ENCODE measurements at regions not wholly inside any gene's neighbourhood (a gene's known extent, or its start where the extent isn't known, plus 50 kb on each side); places are given as distances from the start of the nearest gene placed in this dataset.

GRCh38 chr4:53716471-53717063 is 125.3 kb upstream of the LNX1 start:
- WGBS (ENCODE audit: low lambda C conversion rate, missing lambda C conversion rate), result 80% methylated on average over 6 of the region's 6 CpGs
- no peaks in the 10 kb centered on the region for H3K9me2 ChIP-seq (replicated peaks; ENCODE audit: insufficient read depth)
- peak overlapping the region; percentile 9 for H3K27ac ChIP-seq
- no peak overlapping the region for H3K4me3 ChIP-seq
- H3K27me3 ChIP-seq, result no peaks in the 10 kb centered on the region
- H3K79me2 ChIP-seq, result no peaks in the 10 kb centered on the region
- no peak overlapping the region for H2AFZ ChIP-seq
- no peaks in the 10 kb centered on the region for H3K9me3 ChIP-seq (ENCODE audit: low read depth)
- no peak overlapping the region for H3K4me2 ChIP-seq
- no peaks in the 10 kb centered on the region for H3K36me3 ChIP-seq (replicated peaks; ENCODE audit: insufficient read depth, low read depth)
- DNase-seq (ENCODE audit: low spot score), result no peak
- H3K4me1 ChIP-seq (ENCODE audit: insufficient read depth), result peaks cover 12% of the 10 kb centered on the region
- TF ChIP-seq EZH2phosphoT487 (IDR thresholded peaks at IDR 0.05; ENCODE audit: low read depth, severe bottlenecking, unreplicated experiment), result no peak
- TF ChIP-seq, protein P1, sequence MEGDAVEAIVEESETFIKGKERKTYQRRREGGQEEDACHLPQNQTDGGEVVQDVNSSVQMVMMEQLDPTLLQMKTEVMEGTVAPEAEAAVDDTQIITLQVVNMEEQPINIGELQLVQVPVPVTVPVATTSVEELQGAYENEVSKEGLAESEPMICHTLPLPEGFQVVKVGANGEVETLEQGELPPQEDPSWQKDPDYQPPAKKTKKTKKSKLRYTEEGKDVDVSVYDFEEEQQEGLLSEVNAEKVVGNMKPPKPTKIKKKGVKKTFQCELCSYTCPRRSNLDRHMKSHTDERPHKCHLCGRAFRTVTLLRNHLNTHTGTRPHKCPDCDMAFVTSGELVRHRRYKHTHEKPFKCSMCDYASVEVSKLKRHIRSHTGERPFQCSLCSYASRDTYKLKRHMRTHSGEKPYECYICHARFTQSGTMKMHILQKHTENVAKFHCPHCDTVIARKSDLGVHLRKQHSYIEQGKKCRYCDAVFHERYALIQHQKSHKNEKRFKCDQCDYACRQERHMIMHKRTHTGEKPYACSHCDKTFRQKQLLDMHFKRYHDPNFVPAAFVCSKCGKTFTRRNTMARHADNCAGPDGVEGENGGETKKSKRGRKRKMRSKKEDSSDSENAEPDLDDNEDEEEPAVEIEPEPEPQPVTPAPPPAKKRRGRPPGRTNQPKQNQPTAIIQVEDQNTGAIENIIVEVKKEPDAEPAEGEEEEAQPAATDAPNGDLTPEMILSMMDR (IDR thresholded peaks at IDR 0.05; ENCODE audit: poor library complexity), result no peak
- TF ChIP-seq EZH2 (IDR thresholded peaks at IDR 0.05; ENCODE audit: borderline replicate concordance), result no peak
- H4K20me1 ChIP-seq (ENCODE audit: insufficient read depth, poor library complexity, severe bottlenecking), result no peaks in the 10 kb centered on the region

DNA sequence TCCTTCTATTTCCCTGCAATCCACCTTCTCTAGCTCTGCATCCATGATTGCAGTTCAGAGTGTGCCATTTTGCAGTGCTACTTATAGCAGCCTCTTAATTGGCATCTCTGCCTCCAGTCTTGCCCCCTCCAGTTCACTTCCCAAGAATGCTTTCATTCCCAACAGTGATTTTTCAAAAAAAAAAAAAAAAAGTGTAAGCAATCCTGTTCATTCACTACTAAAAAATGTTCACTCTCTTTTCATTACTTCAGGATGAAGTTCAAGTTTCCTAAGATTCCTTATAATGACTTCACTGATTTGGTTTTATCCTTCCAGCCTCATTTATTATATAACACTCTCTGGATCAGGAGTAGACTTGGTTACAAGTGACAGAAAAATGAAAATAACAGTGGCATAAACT is 124.7 kb upstream of the LNX1 start:
- TF ChIP-seq EZH2phosphoT487 (IDR thresholded peaks at IDR 0.05; ENCODE audit: low read depth, severe bottlenecking, unreplicated experiment) (no peak), EZH2 (IDR thresholded peaks at IDR 0.05; ENCODE audit: borderline replicate concordance) (no peak)
- TF ChIP-seq, protein P1 (IDR thresholded peaks at IDR 0.05; ENCODE audit: poor library complexity), result no peak
- Histone ChIP-seq H3K4me3 (no peak overlapping the region), H3K9me3 (ENCODE audit: low read depth) (no peaks in the 10 kb centered on the region), H2AFZ (no peak overlapping the region), H3K27ac (peak overlapping the region; percentile 9), H3K4me2 (no peak overlapping the region), H4K20me1 (ENCODE audit: insufficient read depth, poor library complexity, severe bottlenecking) (no peaks in the 10 kb centered on the region), H3K36me3 (replicated peaks; ENCODE audit: insufficient read depth, low read depth) (no peaks in the 10 kb centered on the region), H3K27me3 (no peaks in the 10 kb centered on the region), H3K9me2 (replicated peaks; ENCODE audit: insufficient read depth) (no peaks in the 10 kb centered on the region), H3K79me2 (no peaks in the 10 kb centered on the region), H3K4me1 (ENCODE audit: insufficient read depth) (peaks cover 12% of the 10 kb centered on the region)
- no peak for DNase-seq (ENCODE audit: low spot score)

DNA sequence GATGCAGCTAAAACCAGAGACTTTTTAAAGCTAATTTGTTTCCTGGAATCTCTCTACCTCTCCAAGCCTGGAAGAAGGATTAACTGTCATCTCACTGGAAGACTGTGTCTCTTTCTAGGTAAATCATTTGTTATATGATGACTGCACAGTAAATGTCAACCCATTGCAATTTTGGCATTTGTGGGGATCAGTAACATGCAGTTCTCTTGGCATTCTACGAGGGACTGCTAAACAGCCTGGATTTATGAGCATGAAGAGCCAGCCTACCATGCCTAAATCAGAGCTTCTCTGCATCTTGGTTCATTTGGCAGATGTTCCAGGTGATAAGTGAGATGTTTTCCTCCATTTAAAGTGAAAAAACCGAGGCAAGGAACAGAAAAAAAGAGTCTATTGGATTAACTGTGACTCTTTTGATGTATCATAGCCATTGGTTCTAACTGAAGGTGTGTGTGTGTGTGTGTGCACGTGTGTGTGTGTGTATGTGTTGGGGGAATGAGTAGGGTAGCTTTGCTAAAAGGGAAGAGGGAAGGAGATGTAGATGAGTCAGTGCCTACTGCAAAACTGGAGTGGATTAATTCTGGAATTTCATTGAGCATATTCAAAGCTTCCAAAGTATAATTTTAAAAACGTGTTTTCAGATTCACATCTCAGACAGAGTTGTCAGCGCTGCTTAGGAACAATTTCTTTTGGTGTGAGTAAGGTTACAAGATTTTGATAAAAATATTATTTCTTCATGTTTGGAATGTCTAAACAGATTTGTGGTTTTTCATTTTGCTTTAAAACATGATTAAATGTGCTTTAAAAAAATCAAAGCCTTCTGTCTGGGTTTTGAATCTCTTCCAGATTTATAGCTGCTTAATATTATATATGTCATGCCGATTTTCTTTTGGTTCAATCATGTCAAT is 123.2 kb upstream of the LNX1 start:
- no peaks in the 10 kb centered on the region for H3K27me3 ChIP-seq
- TF ChIP-seq, protein P1 (IDR thresholded peaks at IDR 0.05; ENCODE audit: poor library complexity), result no peak
- TF ChIP-seq EZH2 (IDR thresholded peaks at IDR 0.05; ENCODE audit: borderline replicate concordance) (no peak), EZH2phosphoT487 (IDR thresholded peaks at IDR 0.05; ENCODE audit: low read depth, severe bottlenecking, unreplicated experiment) (no peak)

More for the DNA sequence above, 123.2 kb upstream of the LNX1 start:
- Histone ChIP-seq H3K27ac (peak overlapping the region; percentile 15), H3K79me2 (no peaks in the 10 kb centered on the region), H3K9me2 (replicated peaks; ENCODE audit: insufficient read depth) (no peaks in the 10 kb centered on the region), H2AFZ (no peak overlapping the region), H3K9me3 (ENCODE audit: low read depth) (no peaks in the 10 kb centered on the region), H3K4me2 (no peak overlapping the region), H3K4me1 (ENCODE audit: insufficient read depth) (peaks cover 12% of the 10 kb centered on the region), H4K20me1 (ENCODE audit: insufficient read depth, poor library complexity, severe bottlenecking) (no peaks in the 10 kb centered on the region), H3K36me3 (replicated peaks; ENCODE audit: insufficient read depth, low read depth) (no peaks in the 10 kb centered on the region), H3K4me3 (no peak overlapping the region)
- 52% methylated on average over 6 of the region's 6 CpGs for WGBS (ENCODE audit: low lambda C conversion rate, missing lambda C conversion rate)
- no peak for DNase-seq (ENCODE audit: low spot score)

Data from hepatocyte (in vitro differentiated cells).